WTC11 (cell line): ENCODE measurements at regions not wholly inside any gene's neighbourhood (a gene's known extent, or its start where the extent isn't known, plus 50 kb on each side); places are given as distances from the start of the nearest gene placed in this dataset.

Source experiments
- ATAC-seq: fragments of 200-7000 bp; cut with Tn5 transposase; 2 replicates; pipeline ENCODE4 v1.10.0; 2021; ENCODE audit warnings: mild to moderate bottlenecking, moderate library complexity
- CTCF ChIA-PET: fragments of 300-600 bp; sonication (Branson Sonifier 250); formaldehyde crosslinking; loops from one replicate; lab custom pipeline; 2021; ENCODE audit warnings: antibody characterized with exemption; lab: Charles Lee
- POLR2A ChIA-PET: fragments of 350-600 bp; sonication (Branson Sonifier 250); formaldehyde crosslinking; loops from one replicate; lab custom pipeline; 2021; ENCODE audit warnings: antibody characterized with exemption; lab: Charles Lee
- DNase-seq: peaks from one replicate; pipeline ENCODE4 v3.0.0; 2021; ENCODE audit warnings: low spot score
- H3K27ac Mint-ChIP-seq: 2 replicates; pipeline ENCODE4 v1.8.0; 2021; ENCODE audit warnings: mixed read lengths
- H3K27me3 Mint-ChIP-seq: 2 replicates; pipeline ENCODE4 v1.8.0; 2021; ENCODE audit warnings: low read depth, mild to moderate bottlenecking, moderate library complexity, mixed read lengths
- H3K36me3 Mint-ChIP-seq: 2 replicates; pipeline ENCODE4 v1.8.0; 2021; ENCODE audit warnings: mixed read lengths
- H3K4me1 Mint-ChIP-seq: 2 replicates; pipeline ENCODE4 v1.8.0; 2022; ENCODE audit warnings: mixed read lengths
- H3K4me3 Mint-ChIP-seq: 2 replicates; pipeline ENCODE4 v1.8.0; 2021; ENCODE audit warnings: mild to moderate bottlenecking, moderate library complexity, mixed read lengths
- H3K9me3 Mint-ChIP-seq: 2 replicates; pipeline ENCODE4 v1.8.0; 2021; ENCODE audit warnings: mixed read lengths
- ATF1 ChIP-seq: sonication (generic); formaldehyde crosslinking; IDR thresholded peaks from 2 replicates; pipeline ENCODE4 v1.8.1; 2023; ENCODE audit warnings: mild to moderate bottlenecking, moderate library complexity, missing genetic modification reagents
- E2F4 ChIP-seq: sonication (generic); formaldehyde crosslinking; IDR thresholded peaks from 2 replicates; pipeline ENCODE4 v1.8.1; 2022; ENCODE audit warnings: low read depth, mild to moderate bottlenecking, moderate library complexity, missing genetic modification reagents, borderline replicate concordance
- FOXP1 ChIP-seq: sonication (generic); formaldehyde crosslinking; IDR thresholded peaks from 2 replicates; pipeline ENCODE4 v1.8.0; 2022; ENCODE audit warnings: missing genetic modification reagents, mild to moderate bottlenecking, moderate library complexity, borderline replicate concordance
- KAT7 ChIP-seq: sonication (generic); formaldehyde crosslinking; IDR thresholded peaks from 2 replicates; pipeline ENCODE4 v1.8.1; 2023; ENCODE audit warnings: missing genetic modification reagents, mild to moderate bottlenecking, borderline replicate concordance
- MYBL2 ChIP-seq: sonication (generic); formaldehyde crosslinking; IDR thresholded peaks from 2 replicates; pipeline ENCODE4 v1.8.1; 2023; ENCODE audit warnings: mild to moderate bottlenecking, moderate library complexity, missing genetic modification reagents
- NFE2L1 ChIP-seq: sonication (generic); formaldehyde crosslinking; IDR thresholded peaks from 2 replicates; pipeline ENCODE4 v1.8.1; 2023; ENCODE audit warnings: missing genetic modification reagents
- NR2C2 ChIP-seq: sonication (generic); formaldehyde crosslinking; IDR thresholded peaks from 2 replicates; pipeline ENCODE4 v1.8.0; 2022; ENCODE audit warnings: mild to moderate bottlenecking, missing genetic modification reagents
- PRDM15 ChIP-seq: sonication (generic); formaldehyde crosslinking; IDR thresholded peaks from 2 replicates; pipeline ENCODE4 v1.8.0; 2022; ENCODE audit warnings: missing genetic modification reagents
- SMAD3 ChIP-seq: sonication (generic); formaldehyde crosslinking; IDR thresholded peaks from 2 replicates; pipeline ENCODE4 v1.8.0; 2022; ENCODE audit warnings: missing genetic modification reagents, mild to moderate bottlenecking, borderline replicate concordance
- TEAD4 ChIP-seq: sonication (generic); formaldehyde crosslinking; IDR thresholded peaks from 2 replicates; pipeline ENCODE4 v1.8.0; 2022; ENCODE audit warnings: mild to moderate bottlenecking, missing genetic modification reagents
- ZNF219 ChIP-seq: sonication (generic); formaldehyde crosslinking; IDR thresholded peaks from 2 replicates; pipeline ENCODE4 v1.8.0; 2023; ENCODE audit warnings: missing genetic modification reagents, mild to moderate bottlenecking, borderline replicate concordance
- ZNF281 ChIP-seq: sonication (generic); formaldehyde crosslinking; IDR thresholded peaks from 2 replicates; pipeline ENCODE4 v1.8.0; 2023; ENCODE audit warnings: mild to moderate bottlenecking, missing genetic modification reagents
- ZNF317 ChIP-seq: sonication (generic); formaldehyde crosslinking; IDR thresholded peaks from 2 replicates; pipeline ENCODE4 v1.8.1; 2023; ENCODE audit warnings: low read depth, mild to moderate bottlenecking, moderate library complexity, missing genetic modification reagents, borderline replicate concordance
- ZNF416 ChIP-seq: fragments of 250-450 bp; sonication (Bioruptor Pico); IDR thresholded peaks from 2 replicates; pipeline ENCODE4 v1.9.0; 2021; ENCODE audit warnings: mild to moderate bottlenecking, inconsistent platforms
- ZNF671 ChIP-seq: fragments of 250-450 bp; sonication (Bioruptor Pico); IDR thresholded peaks from 2 replicates; pipeline ENCODE4 v1.8.0; 2021; ENCODE audit warnings: mild to moderate bottlenecking
- TF ChIP-seq, protein P1 (sequence below): sonication (generic); formaldehyde crosslinking; IDR thresholded peaks from 2 replicates; pipeline ENCODE4 v1.8.1; 2023; ENCODE audit warnings: mild to moderate bottlenecking, missing genetic modification reagents
- TF ChIP-seq, protein P2 (sequence below): fragments of 200-600 bp; IDR thresholded peaks from 2 replicates; pipeline ENCODE4 v1.8.0; 2022; ENCODE audit warnings: antibody characterized with exemption

DNA sequence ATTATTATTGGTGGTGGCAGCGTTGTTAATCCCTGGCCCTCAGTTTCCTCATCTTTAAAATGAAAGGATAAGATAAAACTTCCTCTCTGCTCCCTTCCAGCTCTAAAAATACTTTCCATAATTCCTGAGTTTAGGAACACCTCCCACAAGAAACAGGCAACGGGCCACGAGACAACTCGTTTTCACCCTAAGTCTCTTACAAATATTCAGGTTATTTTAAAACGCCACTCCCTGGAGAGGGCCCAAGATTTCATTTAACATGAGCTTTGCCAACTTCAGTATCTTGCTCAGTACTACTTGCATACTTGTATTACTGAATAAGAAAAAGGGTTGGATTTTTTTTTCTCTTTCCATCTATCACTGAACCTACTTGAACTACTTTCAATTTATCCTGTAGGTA is 611.1 kb upstream of the FANCL start:
- no peak for ATAC-seq
- TF ChIP-seq ZNF281 (CRISPR knock-in tag) = no peak
- Mint-ChIP-seq H3K27ac (no peak overlapping the region), H3K4me3 (no peak overlapping the region), H3K4me1 (peaks cover 20% of the 10 kb centered on the region), H3K36me3 (0 out of 2 replicates have a peak, but pooled peaks cover 3% of the 10 kb centered on the region), H3K9me3 (peaks cover 4% of the 10 kb centered on the region; the same call in 1 of the 2 replicates), H3K27me3 (no peaks in the 10 kb centered on the region)
- DNase-seq = no peak
- ChIA-PET CTCF (no interaction called here), POLR2A (interaction anchor here (0.6 kb wide), 1 partner anchor 17 kb away, joined by 3 read pairs; no protein-coding TSS in a partner anchor)

DNA sequence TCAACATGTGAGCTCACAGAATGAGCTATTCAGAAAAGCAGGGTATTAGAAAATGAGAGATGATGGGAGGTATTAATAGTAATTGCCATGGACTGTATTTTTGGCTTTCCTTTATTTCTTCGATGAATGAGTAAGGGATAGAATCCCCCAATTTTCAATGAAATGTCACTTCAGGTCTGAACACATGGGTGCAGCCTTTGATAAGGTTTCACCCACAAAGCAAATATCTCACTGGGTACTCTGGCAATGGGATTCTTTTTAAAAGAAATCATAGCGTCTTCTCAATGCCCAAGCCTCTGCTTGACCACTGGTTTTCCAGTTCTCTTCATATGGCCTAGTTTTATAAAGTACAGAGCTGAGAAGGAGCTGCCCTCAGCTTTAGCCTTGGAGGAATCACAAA is 610.5 kb upstream of the FANCL start:
- ATAC-seq (no peak), DNase-seq (no peak)
- Mint-ChIP-seq H3K4me1 (peaks cover 20% of the 10 kb centered on the region), H3K27me3 (no peaks in the 10 kb centered on the region), H3K36me3 (no peaks in the 10 kb centered on the region), H3K27ac (no peak overlapping the region), H3K4me3 (no peak overlapping the region), H3K9me3 (no peaks in the 10 kb centered on the region)
- TF ChIP-seq MYBL2 (CRISPR knock-in tag) = no peak
- no peak for TF ChIP-seq NR2C2 (CRISPR knock-in tag)
- TF ChIP-seq E2F4 (CRISPR knock-in tag) = no peak
- TF ChIP-seq, protein P1, sequence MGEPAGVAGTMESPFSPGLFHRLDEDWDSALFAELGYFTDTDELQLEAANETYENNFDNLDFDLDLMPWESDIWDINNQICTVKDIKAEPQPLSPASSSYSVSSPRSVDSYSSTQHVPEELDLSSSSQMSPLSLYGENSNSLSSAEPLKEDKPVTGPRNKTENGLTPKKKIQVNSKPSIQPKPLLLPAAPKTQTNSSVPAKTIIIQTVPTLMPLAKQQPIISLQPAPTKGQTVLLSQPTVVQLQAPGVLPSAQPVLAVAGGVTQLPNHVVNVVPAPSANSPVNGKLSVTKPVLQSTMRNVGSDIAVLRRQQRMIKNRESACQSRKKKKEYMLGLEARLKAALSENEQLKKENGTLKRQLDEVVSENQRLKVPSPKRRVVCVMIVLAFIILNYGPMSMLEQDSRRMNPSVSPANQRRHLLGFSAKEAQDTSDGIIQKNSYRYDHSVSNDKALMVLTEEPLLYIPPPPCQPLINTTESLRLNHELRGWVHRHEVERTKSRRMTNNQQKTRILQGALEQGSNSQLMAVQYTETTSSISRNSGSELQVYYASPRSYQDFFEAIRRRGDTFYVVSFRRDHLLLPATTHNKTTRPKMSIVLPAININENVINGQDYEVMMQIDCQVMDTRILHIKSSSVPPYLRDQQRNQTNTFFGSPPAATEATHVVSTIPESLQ (CRISPR knock-in tag) = no peak
- no peak for TF ChIP-seq FOXP1
- no peak for TF ChIP-seq ZNF281 (CRISPR knock-in tag)
- CTCF ChIA-PET = no interaction called here
- POLR2A ChIA-PET = no interaction called here

DNA sequence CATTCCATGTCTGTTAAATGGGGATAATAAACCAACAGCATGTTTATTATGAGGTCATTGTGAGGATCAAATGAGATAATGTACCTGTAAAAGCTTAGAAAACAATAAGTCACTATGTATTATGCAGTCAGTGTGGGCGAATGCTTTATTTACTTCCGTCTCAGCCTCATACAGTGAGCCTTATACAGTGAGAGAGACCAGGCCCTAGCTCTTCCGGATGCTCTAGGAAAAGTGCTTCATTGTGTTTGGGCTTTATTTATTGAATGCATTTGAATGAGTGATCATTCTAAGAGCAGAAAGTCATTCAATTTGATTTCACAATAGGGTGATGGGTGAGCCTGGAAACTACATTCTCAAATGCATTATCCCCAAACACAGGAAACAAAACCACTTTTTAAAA is 603.9 kb upstream of the FANCL start:
- H3K9me3 Mint-ChIP-seq = no peaks in the 10 kb centered on the region
- ChIA-PET CTCF (no interaction called here), POLR2A (no interaction called here)
- ATAC-seq (no peak; the same call in 1 of the 2 replicates), DNase-seq (no peak)
- peaks cover 14% of the 10 kb centered on the region for H3K4me1 Mint-ChIP-seq
- no peak overlapping the region for H3K4me3 Mint-ChIP-seq
- H3K27ac Mint-ChIP-seq = no peak overlapping the region
- no peaks in the 10 kb centered on the region for H3K36me3 Mint-ChIP-seq
- H3K27me3 Mint-ChIP-seq = no peaks in the 10 kb centered on the region
- TF ChIP-seq NFE2L1 (CRISPR knock-in tag) (no peak), ZNF416 (CRISPR knock-in tag) (no peak), ZNF317 (CRISPR knock-in tag) (no peak), ZNF219 (CRISPR knock-in tag) (no peak), PRDM15 (CRISPR knock-in tag) (no peak), TEAD4 (CRISPR knock-in tag) (no peak), KAT7 (CRISPR knock-in tag) (no peak), ATF1 (CRISPR knock-in tag) (no peak), SMAD3 (CRISPR knock-in tag) (no peak), ZNF671 (CRISPR knock-in tag) (no peak)
- TF ChIP-seq, protein P2, sequence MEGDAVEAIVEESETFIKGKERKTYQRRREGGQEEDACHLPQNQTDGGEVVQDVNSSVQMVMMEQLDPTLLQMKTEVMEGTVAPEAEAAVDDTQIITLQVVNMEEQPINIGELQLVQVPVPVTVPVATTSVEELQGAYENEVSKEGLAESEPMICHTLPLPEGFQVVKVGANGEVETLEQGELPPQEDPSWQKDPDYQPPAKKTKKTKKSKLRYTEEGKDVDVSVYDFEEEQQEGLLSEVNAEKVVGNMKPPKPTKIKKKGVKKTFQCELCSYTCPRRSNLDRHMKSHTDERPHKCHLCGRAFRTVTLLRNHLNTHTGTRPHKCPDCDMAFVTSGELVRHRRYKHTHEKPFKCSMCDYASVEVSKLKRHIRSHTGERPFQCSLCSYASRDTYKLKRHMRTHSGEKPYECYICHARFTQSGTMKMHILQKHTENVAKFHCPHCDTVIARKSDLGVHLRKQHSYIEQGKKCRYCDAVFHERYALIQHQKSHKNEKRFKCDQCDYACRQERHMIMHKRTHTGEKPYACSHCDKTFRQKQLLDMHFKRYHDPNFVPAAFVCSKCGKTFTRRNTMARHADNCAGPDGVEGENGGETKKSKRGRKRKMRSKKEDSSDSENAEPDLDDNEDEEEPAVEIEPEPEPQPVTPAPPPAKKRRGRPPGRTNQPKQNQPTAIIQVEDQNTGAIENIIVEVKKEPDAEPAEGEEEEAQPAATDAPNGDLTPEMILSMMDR = no peak
